ENCODE measurements at regions not wholly inside any gene's neighbourhood (a gene's known extent, or its start where the extent isn't known, plus 50 kb on each side); places are given as distances from the start of the nearest gene placed in this dataset.

DNA sequence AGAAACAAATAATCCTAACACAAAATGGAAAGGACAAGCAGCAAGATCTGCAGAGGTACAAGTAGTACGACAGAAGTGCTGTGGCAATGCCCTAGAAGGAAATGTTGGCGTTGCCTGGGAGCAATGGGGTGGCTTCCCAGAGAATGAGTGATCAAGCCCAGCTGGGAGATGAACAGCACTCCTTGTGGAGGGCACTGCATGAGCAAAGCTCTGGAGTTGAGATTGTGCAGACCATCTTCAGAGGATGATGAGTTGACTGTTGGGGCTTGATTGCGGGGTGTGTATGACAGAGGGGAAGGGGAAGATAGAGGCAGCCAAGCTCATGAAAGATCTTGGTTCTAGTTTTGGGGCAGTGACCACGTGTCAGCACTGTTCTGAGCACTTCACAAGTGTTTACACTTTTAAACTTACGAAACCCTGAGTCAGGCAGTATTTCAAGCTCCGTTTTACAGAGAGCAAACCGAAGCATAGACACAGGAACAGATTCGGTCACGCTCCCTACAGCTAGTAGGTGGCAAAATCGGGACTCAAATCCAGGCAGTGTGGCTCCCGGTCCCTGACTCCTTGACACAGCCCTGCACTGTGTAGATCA lies 127.2 kb upstream of the LHX5 start:
- H3K27me3 ChIP-seq = peaks cover 5% of the 10 kb centered on the region
- no peak overlapping the region for H3K4me3 ChIP-seq (ENCODE audit: low read depth in 1 of 2, low read length in 1 of 2)
- TF ChIP-seq, protein P1, sequence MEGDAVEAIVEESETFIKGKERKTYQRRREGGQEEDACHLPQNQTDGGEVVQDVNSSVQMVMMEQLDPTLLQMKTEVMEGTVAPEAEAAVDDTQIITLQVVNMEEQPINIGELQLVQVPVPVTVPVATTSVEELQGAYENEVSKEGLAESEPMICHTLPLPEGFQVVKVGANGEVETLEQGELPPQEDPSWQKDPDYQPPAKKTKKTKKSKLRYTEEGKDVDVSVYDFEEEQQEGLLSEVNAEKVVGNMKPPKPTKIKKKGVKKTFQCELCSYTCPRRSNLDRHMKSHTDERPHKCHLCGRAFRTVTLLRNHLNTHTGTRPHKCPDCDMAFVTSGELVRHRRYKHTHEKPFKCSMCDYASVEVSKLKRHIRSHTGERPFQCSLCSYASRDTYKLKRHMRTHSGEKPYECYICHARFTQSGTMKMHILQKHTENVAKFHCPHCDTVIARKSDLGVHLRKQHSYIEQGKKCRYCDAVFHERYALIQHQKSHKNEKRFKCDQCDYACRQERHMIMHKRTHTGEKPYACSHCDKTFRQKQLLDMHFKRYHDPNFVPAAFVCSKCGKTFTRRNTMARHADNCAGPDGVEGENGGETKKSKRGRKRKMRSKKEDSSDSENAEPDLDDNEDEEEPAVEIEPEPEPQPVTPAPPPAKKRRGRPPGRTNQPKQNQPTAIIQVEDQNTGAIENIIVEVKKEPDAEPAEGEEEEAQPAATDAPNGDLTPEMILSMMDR (IDR thresholded peaks at IDR 0.05) = no peak
- H3K4me1 ChIP-seq (ENCODE audit: control insufficient read depth in 1 of 2, insufficient read depth in 1 of 2, low read depth in 1 of 2, low read length in 1 of 2) = no peaks in the 10 kb centered on the region
- H3K36me3 ChIP-seq = no peaks in the 10 kb centered on the region
- no peak overlapping the region for H3K27ac ChIP-seq
- H3K9me3 ChIP-seq = no peaks in the 10 kb centered on the region

DNA sequence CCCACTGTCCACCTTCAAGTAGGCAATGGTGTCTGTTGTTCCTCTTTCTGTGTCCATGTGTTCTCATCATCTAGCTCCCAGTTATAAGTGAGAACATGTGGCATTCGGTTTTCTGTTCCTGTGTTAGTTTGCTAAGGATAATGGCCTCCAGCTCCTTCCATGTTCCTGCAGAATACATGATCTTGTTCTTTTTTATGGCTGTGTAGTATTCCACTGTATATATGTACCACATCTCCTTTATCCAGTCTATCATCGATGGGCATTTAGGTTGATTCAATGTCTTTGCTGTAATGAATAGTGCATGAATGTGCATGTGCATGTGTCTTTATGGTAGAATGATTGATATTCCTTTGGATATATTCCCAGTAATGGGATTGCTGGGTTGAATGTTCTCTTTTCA lies 123.3 kb upstream of the LHX5 start:
- Histone ChIP-seq H3K27ac (no peak overlapping the region), H3K4me3 (ENCODE audit: low read depth in 1 of 2, low read length in 1 of 2) (no peak overlapping the region), H3K9me3 (no peaks in the 10 kb centered on the region), H3K4me1 (ENCODE audit: control insufficient read depth in 1 of 2, insufficient read depth in 1 of 2, low read depth in 1 of 2, low read length in 1 of 2) (no peaks in the 10 kb centered on the region), H3K27me3 (peaks cover 44% of the 10 kb centered on the region), H3K36me3 (no peaks in the 10 kb centered on the region)
- TF ChIP-seq, protein P1 (IDR thresholded peaks at IDR 0.05) = no peak

DNA sequence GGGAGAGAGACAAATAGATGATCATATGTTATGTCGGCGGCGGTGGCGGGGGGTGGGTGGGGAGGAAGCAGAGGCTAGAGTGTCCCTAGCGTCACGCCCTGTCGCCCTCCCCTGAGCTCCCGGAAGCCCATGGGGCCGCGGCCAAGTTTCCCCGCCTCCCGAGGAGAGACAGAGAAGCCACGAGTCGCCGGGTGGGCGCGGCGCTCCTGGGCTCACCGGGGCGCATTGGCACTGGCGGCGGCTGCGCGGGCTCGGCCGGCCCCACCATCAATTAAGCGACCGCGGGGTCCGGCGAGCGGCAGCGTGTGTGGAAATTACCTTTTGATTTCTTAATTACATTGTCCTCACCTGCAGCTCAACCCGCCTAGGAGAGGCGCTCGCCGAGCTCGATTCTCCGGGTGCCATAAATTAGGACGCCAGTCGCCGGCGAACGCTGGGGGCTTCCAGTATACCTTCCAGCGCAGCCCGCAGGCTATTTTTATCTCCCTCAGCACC lies 119.9 kb upstream of the LHX5 start:
- no peak overlapping the region for H3K4me3 ChIP-seq (ENCODE audit: low read depth in 1 of 2, low read length in 1 of 2)
- H3K9me3 ChIP-seq = no peaks in the 10 kb centered on the region

DNA sequence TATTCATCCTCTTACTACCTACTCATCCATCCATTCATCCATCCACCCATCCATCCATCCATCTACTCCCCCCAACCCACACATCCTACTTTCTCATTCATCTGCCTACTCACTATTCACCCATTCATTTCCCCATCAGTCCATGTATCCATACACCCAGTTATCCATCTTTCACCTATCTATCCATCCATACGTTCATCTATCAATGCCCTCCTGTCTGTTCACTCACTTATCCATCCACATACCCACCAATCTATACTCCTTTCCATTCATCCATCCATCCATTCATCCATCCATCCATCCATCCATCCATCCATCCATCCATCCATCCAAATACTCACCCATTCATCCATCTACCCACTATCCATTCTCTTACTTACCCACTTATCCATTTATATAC lies 117.8 kb upstream of the LHX5 start:
- no peaks in the 10 kb centered on the region for H3K9me3 ChIP-seq
- no peak overlapping the region for H3K27ac ChIP-seq
- TF ChIP-seq, protein P1 (IDR thresholded peaks at IDR 0.05) = no peak
- no peaks in the 10 kb centered on the region for H3K4me1 ChIP-seq (ENCODE audit: control insufficient read depth in 1 of 2, insufficient read depth in 1 of 2, low read depth in 1 of 2, low read length in 1 of 2)
- H3K27me3 ChIP-seq = peaks cover 75% of the 10 kb centered on the region
- no peaks in the 10 kb centered on the region for H3K36me3 ChIP-seq
- H3K4me3 ChIP-seq (ENCODE audit: low read depth in 1 of 2, low read length in 1 of 2) = no peak overlapping the region

More for the DNA sequence above, 119.9 kb upstream of the LHX5 start:
- H3K36me3 ChIP-seq = no peaks in the 10 kb centered on the region
- peaks cover 75% of the 10 kb centered on the region for H3K27me3 ChIP-seq
- no peak overlapping the region for H3K27ac ChIP-seq
- TF ChIP-seq, protein P1 (IDR thresholded peaks at IDR 0.05) = no peak
- H3K4me1 ChIP-seq (ENCODE audit: control insufficient read depth in 1 of 2, insufficient read depth in 1 of 2, low read depth in 1 of 2, low read length in 1 of 2) = no peaks in the 10 kb centered on the region

DNA sequence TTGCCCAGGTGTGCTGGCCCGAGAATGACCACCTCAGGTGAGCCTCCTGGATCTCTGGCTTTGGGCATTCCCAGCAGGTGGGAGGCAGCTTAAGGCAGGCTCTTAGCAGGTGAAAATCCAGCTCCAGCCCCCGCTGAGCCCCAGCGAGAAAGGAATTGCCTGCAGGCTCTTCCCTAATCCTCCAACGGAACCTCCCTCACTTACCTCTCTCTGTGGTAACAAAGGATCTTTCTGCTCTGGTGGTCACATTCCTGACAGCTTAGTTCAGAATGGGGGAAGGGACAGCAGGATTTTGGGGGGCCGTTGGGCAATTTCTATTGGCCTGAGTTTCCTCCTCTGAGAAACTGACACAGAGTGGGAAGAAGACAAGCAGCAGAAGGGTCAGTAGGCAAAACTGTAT lies 116.0 kb upstream of the LHX5 start:
- H3K4me3 ChIP-seq (ENCODE audit: low read depth in 1 of 2, low read length in 1 of 2) = no peak overlapping the region

More for the DNA sequence above, 116.0 kb upstream of the LHX5 start:
- TF ChIP-seq, protein P1 (IDR thresholded peaks at IDR 0.05) = no peak
- H3K36me3 ChIP-seq = no peaks in the 10 kb centered on the region
- H3K27me3 ChIP-seq = peaks cover 66% of the 10 kb centered on the region
- no peak overlapping the region for H3K27ac ChIP-seq
- H3K4me1 ChIP-seq (ENCODE audit: control insufficient read depth in 1 of 2, insufficient read depth in 1 of 2, low read depth in 1 of 2, low read length in 1 of 2) = no peaks in the 10 kb centered on the region
- no peaks in the 10 kb centered on the region for H3K9me3 ChIP-seq
